ENCODE measurements at regions not wholly inside any gene's neighbourhood (a gene's known extent, or its start where the extent isn't known, plus 50 kb on each side); places are given as distances from the start of the nearest gene placed in this dataset.

DNA sequence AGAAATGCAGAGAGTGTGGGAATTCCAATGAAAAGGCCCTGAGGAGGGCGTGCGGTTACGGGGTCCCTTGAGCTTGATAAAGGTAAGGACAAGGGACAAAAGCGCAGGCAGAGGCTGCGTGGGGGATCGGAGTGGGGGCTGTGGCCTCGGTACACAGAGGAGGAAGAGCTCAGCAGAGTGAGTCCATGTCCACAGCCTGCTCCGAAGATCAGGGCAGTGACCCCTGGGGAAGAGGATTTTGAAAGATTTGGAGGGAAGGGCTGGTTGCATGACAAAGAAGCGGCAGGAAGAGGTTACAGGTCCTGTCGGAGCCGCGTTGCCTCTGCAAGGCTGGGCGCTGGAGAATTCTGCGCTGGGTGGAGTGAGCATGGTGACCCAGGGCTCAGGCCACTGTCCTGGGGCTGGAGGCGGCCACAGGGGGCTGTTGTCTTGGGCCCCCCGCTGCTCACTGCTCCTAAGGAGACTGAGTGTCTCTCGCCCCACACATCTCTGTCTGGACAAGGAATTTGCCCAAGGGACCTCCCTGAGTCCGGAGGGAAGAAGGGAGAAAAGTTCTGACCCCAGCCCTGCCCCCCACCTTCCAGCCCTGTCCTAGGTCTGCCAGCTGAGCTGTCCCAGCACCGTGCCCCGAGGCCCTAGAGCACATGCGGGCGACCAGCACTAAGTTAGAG is 69.8 kb upstream of the INSIG1 start:
- DNase-seq (ENCODE audit: low spot score), result no peak

DNA sequence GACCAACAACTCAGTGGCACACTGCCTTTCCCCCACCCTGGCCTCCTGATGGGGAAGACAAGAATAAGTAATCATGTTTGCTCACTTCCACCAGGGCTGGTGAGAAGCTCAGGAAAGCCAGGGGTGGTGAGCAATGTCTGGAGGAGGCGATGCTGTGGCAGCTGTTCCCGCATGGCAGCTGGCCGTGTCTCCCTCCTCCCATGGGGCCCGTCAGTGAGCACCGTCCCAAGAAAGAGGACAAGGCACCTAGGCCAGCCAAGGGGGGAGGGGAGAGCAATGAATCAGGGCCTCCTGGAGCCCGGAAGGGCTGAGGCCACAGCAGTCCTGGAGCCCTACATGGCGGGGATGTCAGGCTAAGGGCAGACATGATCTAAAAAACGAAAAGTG is 69.2 kb upstream of the INSIG1 start:
- no peak for DNase-seq (ENCODE audit: low spot score)

DNA sequence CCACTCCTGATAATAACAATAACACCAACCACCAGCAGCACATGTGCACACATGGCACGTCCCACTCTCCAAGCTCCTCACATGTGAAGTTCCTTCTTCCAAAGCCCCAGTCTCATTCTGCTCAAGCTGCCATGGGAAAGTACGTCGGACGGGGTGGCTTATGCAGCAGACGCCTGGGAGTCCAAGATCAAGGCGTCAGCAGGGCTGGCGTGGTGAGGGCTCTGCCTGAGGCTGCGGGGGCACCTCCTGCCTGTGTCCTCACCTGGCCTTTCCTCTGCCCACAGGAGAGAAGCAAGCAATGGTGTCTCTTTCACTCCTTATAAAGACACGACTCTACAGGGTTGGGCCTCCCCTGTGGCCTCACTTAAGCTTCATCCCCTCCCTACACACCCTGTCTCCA is 68.8 kb upstream of the INSIG1 start:
- DNase-seq (ENCODE audit: low spot score), result no peak

DNA sequence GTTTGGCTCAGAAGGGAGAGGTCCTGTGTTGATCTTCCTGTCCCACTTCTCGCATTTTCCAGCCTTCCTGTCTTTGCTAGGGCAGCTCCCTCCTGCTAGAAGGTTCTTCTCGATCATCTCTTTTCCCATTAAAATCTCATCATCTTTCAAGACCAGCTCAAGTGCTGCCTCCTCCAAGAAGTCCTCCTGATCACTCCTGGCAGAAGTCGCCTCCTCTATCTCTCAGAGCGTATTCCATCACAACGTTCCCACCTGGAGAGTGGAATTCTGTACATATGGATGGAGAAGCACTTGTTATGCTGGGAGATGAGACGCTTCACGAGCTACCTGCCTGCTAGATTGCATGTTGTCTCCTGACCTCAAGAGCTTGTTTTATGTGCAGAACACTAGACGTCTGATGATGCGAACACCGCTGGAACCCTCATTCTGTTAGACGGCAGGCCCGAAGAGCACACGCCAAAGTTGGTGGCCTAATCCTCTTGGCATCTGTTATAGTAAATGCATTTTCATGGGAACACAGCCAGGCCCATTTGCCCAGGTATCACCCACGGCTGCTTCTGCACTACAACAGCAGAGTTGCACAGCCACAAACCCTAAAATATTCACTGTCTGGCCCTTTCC is 68.0 kb upstream of the INSIG1 start:
- DNase-seq (ENCODE audit: low spot score), result no peak

DNA sequence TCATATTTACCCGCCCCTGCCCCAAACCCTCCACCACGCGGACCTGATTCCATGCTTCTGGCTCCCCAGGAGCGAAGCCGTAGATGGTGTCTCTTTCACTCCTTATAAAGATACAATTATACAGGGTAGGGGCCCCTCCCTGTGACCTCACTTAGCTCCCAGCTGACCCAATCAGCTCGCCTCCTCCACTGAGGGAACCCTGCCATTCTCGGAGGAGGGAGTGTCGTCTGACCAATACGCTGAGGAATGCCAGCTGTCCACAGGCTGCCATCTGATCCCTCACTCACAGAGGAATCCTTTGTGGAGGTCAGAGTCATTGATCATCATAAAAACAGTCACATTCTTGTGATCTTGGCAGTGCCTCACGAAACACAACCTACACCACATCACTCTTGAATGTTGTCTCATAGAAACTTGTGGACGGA is 67.5 kb upstream of the INSIG1 start:
- DNase-seq (ENCODE audit: low spot score), result no peak

DNA sequence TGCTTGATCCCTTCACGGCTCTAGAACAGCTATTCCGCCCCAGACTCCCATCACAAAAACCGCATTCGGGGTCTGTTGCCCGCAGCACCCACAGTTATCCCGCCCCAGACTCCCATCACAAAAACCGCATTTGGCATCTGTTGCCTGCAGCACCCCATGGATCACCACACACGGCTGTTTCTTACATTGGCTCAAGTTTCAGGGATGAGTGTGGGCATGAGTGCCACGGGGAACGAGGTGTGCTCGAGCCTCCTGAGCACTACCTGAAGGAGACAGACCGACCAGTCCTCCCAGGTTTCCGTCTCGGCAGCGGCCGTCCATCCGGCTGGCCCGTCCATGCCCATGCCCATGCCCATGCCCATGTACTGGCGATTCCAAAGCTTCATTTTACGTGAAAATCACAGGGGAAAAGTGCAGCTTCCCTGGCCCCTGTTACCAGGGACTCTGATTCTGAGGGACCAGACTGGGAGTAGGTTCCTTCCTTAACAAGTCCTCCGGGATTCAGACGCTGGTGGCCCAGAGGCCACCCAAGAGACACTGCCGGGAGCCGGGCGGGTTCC is 66.4 kb upstream of the INSIG1 start:
- DNase-seq (ENCODE audit: low spot score), result no peak

DNA sequence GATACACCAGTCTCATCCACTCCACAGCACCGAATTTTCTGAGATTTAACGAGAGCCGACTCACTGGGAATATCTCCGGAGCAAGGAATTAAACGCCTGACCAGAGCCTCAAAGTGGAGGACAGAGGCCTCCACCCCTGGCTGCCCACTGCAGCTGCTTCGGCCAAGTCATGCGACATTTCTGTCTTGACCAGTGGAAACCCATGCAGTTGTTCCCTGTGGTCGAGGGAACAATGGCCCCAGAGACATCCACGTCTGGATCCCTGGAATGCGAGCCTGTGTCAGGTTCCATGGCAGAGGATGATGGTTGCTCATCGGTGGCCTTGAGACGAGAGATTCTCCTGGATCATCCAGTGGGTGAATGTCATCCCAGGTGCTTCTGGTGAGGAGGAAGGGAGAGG is 65.7 kb upstream of the INSIG1 start:
- no peak for DNase-seq (ENCODE audit: low spot score)

DNA sequence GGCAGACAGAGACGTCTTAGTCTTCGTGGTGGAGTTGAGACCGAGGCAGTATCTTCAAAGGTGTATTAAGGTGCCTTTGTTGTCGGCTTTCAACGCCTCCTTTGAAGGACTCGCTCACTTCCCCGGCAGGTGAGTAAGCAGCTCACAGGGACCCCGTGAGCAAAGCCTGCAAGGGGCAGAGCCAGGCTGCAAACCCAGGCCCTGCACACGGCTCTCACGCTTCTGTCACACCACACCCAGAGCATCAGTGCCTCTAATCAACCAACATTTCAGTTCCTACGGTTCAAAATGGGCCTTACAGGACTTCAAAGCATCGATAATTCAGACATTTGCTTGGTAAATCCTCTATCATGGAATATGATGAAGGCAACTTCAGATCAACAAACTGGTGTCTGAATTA is 64.8 kb upstream of the INSIG1 start:
- no peak for DNase-seq (ENCODE audit: low spot score)

DNA sequence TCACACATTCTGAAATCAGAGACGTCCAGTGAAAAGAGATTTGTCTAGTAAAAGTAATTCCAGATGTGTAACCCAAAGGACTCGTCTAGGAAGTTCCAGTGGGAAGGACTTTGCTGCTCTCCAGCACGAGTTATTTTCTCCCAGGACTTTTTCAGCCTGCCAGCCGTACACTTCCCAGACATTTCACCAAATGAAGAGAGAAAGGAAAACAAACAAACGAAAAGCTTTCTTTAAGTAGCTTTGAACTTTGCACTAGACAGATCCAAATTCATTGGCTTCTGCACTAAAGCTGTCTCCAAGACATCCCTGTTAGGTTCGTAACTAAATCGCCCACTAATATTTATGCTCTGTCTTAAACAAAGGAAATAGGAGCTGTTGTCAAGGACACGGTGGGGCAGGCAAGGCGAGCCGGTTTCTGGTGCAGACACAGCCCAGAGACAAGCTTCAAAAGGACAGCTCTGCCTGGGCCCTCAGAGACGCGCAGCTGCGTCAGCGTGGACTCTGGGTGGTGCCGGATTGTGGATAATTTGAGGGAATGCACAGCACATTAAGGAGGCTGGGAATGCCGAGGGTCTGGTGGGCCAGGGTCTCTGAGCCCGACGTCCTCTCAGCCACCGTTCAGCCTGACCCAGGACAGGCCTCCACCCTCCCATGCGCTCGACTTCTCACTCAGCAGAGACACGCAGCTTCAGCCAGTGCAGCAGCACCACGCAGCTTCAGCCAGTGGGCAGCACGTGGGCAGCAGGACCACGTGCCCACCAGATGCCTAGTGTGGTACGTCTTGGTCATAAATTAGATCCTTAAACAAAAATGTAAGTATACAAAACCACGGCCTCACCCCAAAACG is 64.1 kb upstream of the INSIG1 start:
- DNase-seq (ENCODE audit: low spot score), result peak; percentile 48

DNA sequence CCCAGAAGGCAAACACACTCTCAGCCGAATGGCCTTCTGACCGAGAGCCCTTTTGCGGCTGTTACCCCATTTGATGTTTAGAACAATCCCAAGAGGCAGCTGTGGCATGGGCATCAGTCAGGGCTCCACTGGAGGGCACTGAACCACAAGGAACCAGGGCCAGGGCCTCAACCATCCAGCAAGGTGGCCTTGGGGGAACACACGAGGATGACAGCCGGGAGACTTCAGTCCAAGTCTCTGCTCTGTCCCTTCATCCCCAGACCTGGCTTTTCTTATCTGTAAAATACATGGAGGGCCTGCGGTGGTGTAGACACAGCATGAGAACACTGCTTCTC is 63.6 kb upstream of the INSIG1 start:
- no peak for DNase-seq (ENCODE audit: low spot score)

DNA sequence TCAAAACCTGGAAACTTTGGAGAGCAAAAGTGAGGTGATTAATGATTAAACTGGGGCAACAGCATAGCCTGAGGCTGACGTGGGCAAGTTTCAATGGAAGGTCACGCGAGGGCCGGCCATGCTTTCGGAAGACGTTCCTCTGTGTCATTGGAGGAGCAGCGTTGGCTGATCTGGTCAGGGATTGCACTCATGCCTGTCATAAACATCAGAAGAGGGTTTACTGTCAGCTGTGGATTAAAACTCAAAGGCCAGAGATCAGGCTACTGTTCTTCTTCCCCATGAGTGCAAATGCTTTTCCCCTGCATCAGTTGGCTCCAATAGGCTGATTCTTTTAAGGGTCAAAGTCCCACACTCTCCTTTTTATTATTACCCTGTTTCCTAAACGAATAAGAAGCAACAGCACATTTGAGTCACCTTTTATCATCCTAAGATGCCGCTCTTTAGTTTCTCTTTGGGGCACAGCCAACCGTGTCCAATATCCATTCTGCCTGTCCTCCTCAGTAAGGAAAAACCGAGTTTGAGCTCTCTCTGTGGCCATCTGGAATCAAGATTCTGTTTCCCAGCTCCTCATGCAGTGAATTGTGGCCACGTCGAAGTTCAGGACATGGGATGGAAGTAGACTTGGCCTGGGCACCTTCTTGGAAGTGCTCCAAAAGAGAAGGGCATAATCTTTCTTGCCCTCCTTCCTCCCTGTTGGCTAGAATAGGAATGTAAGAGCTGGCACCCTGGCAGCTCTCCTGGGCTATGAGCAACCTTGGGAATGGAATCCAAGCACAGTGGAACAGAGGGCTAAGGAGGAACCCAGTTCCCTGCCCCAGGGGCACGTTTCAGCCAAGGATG is 62.5 kb upstream of the INSIG1 start:
- no peak for DNase-seq (ENCODE audit: low spot score)

DNA sequence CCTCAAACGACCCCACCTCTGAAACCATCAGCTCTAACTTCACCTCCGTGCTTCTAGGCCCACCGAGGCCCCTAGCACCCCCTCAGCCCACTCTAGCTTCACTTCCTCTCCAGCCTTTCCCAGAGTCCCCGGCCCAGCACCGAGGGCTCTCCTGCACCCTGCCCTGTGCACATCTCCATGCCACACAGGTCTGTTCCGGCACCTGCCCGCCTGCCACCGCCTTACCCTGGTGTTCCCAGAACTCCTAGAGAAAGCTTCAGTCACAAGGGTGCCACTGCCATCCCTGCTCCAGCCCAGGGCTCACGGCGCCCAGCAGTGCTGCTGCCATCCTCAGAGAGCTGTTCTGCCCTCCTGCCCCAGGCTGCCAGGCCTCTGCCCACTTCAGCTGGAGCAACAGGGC is 61.3 kb upstream of the INSIG1 start:
- no peak for DNase-seq (ENCODE audit: low spot score)

DNA sequence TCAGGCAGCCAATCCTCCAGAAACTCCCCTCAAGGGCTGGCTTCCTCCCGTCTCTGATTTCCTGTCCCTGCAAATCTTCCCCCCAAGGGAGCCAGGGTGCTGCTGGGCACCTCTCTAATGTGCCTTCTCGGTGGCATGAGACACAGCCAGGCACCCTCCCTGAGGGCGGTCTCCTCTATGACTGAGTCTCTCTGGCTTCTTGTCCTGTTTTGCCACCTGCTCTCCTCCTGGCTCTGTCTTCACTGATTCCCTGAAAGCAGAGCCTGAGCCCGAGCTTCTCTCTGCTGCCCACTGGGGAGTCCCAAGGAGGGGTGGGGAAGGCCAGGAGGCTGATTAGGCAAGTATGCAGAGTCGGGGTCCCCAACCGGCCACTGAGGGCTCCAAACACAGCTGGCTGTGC is 60.4 kb upstream of the INSIG1 start:
- no peak for DNase-seq (ENCODE audit: low spot score)

DNA sequence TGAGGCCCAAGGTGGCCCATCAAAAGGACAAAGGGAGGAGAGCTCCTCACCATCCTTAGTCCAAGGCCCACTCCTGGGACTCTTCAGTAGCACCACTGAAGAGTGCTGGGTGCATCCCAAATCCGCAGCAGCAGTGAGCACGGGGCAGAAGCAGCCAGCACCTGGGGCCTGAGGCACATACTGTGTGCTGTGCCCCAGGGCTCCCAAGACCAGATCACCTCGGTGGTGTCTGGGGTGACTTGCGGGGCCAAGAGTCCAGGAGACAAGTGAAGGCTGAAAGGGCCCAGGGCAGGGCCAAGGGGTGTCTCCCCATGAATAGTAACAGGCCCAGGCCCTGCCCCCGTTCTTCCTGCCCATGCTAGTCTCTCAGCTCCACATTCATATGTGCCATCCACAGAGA is 59.9 kb upstream of the INSIG1 start:
- no peak for DNase-seq (ENCODE audit: low spot score)

DNA sequence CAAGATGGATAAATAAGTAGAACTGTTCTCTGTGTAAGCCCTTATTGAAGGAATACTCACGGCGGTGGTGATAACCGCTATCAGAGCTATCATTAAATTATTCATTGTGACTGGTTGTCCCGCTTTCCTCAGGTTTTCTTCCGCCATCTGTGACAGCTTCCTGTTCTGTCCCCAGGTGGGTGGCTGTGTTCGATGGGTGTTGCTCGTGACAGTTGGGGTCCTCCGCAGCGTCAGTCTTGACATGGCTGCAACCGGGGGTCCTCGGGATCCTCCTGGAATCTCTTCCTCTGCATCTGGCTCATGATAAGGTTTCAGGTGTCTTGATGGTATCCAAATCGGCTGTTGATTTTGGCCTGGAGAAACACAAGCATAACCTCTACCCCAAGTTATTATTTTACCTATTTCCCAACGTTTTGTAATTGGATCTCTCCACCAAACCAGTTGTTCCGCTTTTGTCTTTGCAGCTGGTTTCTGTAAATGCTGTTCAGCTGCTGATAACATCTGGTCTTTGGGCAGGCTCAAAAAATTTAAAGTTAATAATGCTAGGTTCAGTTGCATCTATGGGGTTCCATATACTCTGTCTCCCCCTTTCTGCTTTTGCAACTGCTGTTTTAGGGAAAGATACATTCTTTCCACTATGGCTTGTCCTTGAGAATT is 58.1 kb upstream of the INSIG1 start:
- DNase-seq (ENCODE audit: low spot score), result peak; percentile 68

DNA sequence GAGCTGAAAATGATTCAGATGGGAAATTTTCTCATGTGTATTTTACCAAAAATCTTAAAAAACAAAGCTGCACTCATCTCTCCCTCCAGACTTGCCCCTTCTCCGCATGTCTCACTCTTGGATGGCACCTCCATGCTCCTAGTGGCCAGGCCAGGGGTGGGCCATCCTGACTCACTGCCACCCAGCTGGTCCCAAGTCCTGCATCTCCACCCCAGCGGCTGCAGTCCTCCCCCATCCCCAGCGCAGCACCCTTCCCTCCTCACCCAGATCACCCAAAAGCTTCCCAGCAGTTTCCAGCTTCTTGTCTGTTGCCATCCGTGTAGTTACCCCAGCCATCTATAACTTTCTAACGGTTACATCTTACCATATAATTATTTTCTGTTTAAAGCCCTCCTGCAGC is 53.0 kb upstream of the INSIG1 start:
- DNase-seq (ENCODE audit: low spot score), result no peak

DNA sequence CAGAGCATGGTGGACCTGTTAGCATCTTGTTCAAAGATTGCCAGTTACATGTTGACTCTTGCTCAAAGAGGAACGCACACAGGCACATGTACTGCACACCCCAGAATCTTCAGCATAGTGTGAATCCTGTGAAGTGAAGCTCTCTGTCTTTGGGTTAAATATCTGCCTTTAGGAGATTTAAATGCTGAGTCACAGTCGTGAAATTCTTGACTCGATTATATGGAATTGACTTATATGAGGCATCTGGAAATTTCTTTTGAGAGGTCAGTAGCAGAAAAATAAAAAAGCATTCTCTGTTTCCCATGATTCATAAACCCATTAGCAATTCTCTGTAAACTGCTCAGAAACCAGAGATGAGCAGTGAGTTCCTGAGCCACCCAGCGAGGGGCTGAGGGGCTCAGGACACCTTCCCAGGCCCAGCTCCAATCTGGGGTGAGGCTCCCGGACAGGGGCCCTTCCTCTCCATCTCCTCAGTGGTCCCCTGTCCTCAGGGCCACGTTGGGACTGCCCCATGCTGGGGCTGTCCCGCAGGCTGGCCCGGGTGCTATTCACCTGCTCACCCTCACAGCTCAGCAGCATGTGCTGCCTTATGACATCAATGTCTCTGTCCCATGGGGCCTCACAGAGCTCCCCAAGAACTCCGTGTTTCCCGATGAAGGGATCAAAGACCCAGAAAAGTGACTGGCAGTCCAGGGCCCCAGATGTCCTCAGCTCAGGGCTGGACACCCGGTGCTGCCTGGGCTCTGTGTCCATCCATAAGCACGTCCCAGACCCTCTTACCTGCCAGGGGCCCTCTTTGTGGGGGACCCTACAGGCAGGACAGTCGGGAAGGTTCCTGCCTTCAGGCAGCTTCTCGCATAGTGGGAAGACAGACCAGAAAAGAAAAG is 50.0 kb upstream of the INSIG1 start:
- no peak for DNase-seq (ENCODE audit: low spot score)
